SK-N-SH treated with all-trans-retinoic acid at 6 μM for 48 hours (cell line): ENCODE measurements at regions not wholly inside any gene's neighbourhood (a gene's known extent, or its start where the extent isn't known, plus 50 kb on each side); places are given as distances from the start of the nearest gene placed in this dataset.

Experiments used
- ARNTL ChIP-seq: fragments of 450-650 bp; formaldehyde crosslinking; IDR thresholded peaks from 2 replicates; pipeline ENCODE4 v1.5.0; 2020; ENCODE audit warnings: low read depth, mild to moderate bottlenecking, moderate library complexity, borderline replicate concordance
- CSDC2 ChIP-seq: fragments of 250-450 bp; sonication (Bioruptor Pico); IDR thresholded peaks from 2 replicates; pipeline ENCODE4 v1.5.0; 2020; ENCODE audit warnings: mild to moderate bottlenecking, moderate library complexity
- SNAI2 ChIP-seq: fragments of 250-450 bp; sonication (Bioruptor Pico); IDR thresholded peaks from 2 replicates; pipeline ENCODE4 v1.5.0; 2020; ENCODE audit warnings: mild to moderate bottlenecking, moderate library complexity
- TCF4 ChIP-seq: fragments of 250-450 bp; sonication (Bioruptor Pico); IDR thresholded peaks from 2 replicates; pipeline ENCODE4 v1.8.0; 2021; ENCODE audit warnings: mild to moderate bottlenecking, moderate library complexity, borderline replicate concordance
- ZFP3 ChIP-seq: fragments of 250-450 bp; sonication (Bioruptor Pico); IDR thresholded peaks from 2 replicates; pipeline ENCODE4 v1.5.0; 2020; ENCODE audit warnings: mild to moderate bottlenecking, moderate library complexity
- ZFP30 ChIP-seq: fragments of 450-650 bp; formaldehyde crosslinking; IDR thresholded peaks from 2 replicates; pipeline ENCODE4 v1.5.0; 2022; ENCODE audit warnings: mild to moderate bottlenecking, moderate library complexity
- ZNF8 ChIP-seq: fragments of 450-650 bp; formaldehyde crosslinking; IDR thresholded peaks from 2 replicates; pipeline ENCODE4 v1.5.0; 2020; ENCODE audit warnings: mild to moderate bottlenecking, moderate library complexity
- TF ChIP-seq, protein P1 (sequence below): fragments of 250-450 bp; sonication (Bioruptor Pico); IDR thresholded peaks from 2 replicates; pipeline ENCODE4 v1.8.0; 2020; ENCODE audit warnings: mild to moderate bottlenecking, moderate library complexity, borderline replicate concordance
- TF ChIP-seq, protein P2 (sequence below): fragments of 250-450 bp; sonication (Bioruptor Pico); IDR thresholded peaks from 2 replicates; pipeline ENCODE4 v1.5.1; 2020; ENCODE audit warnings: low read depth, mild to moderate bottlenecking, moderate library complexity
- TF ChIP-seq, protein P3 (sequence below): fragments of 250-450 bp; sonication (Bioruptor Pico); IDR thresholded peaks from 2 replicates; pipeline ENCODE4 v1.8.0; 2021; ENCODE audit warnings: low read depth, mild to moderate bottlenecking, moderate library complexity, borderline replicate concordance

DNA sequence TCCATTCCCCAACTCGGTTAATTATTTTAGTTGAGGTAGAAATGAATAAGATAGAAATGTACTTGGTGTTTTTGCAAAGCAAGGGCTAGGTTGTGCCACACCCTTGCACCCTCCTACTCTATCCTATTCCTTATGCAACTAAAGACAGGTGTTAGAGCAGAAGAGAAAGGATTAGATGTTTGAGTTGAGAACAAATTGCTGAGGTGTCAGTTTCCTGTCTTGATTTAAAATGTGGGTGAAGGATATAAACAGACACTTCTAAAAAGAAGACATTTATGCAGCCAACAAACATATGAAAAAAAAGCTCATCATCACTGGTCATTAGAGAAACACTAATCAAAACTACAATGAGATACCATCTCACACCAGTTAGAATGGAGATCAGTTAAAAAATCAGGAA, 1256.2 kb downstream of the CNTNAP5 start:
- TF ChIP-seq, protein P1, sequence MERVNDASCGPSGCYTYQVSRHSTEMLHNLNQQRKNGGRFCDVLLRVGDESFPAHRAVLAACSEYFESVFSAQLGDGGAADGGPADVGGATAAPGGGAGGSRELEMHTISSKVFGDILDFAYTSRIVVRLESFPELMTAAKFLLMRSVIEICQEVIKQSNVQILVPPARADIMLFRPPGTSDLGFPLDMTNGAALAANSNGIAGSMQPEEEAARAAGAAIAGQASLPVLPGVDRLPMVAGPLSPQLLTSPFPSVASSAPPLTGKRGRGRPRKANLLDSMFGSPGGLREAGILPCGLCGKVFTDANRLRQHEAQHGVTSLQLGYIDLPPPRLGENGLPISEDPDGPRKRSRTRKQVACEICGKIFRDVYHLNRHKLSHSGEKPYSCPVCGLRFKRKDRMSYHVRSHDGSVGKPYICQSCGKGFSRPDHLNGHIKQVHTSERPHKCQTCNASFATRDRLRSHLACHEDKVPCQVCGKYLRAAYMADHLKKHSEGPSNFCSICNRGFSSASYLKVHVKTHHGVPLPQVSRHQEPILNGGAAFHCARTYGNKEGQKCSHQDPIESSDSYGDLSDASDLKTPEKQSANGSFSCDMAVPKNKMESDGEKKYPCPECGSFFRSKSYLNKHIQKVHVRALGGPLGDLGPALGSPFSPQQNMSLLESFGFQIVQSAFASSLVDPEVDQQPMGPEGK, result no peak
- TF ChIP-seq SNAI2 (CRISPR knock-in tag), result no peak
- no peak for TF ChIP-seq ZFP3 (CRISPR knock-in tag)
- TF ChIP-seq ZFP30 (CRISPR knock-in tag), result no peak
- TF ChIP-seq, protein P2, sequence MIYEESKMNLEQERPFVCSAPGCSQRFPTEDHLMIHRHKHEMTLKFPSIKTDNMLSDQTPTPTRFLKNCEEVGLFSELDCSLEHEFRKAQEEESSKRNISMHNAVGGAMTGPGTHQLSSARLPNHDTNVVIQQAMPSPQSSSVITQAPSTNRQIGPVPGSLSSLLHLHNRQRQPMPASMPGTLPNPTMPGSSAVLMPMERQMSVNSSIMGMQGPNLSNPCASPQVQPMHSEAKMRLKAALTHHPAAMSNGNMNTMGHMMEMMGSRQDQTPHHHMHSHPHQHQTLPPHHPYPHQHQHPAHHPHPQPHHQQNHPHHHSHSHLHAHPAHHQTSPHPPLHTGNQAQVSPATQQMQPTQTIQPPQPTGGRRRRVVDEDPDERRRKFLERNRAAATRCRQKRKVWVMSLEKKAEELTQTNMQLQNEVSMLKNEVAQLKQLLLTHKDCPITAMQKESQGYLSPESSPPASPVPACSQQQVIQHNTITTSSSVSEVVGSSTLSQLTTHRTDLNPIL (CRISPR knock-in tag), result no peak
- TF ChIP-seq ARNTL (CRISPR knock-in tag), result no peak
- TF ChIP-seq, protein P3, sequence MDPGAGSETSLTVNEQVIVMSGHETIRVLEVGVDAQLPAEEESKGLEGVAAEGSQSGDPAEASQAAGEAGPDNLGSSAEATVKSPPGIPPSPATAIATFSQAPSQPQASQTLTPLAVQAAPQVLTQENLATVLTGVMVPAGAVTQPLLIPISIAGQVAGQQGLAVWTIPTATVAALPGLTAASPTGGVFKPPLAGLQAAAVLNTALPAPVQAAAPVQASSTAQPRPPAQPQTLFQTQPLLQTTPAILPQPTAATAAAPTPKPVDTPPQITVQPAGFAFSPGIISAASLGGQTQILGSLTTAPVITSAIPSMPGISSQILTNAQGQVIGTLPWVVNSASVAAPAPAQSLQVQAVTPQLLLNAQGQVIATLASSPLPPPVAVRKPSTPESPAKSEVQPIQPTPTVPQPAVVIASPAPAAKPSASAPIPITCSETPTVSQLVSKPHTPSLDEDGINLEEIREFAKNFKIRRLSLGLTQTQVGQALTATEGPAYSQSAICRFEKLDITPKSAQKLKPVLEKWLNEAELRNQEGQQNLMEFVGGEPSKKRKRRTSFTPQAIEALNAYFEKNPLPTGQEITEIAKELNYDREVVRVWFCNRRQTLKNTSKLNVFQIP (CRISPR knock-in tag), result no peak
- TF ChIP-seq ZNF8 (CRISPR knock-in tag), result no peak
- no peak for TF ChIP-seq TCF4 (CRISPR knock-in tag)
- no peak for TF ChIP-seq CSDC2
